ENCODE measurements at regions not wholly inside any gene's neighbourhood (a gene's known extent, or its start where the extent isn't known, plus 50 kb on each side); places are given as distances from the start of the nearest gene placed in this dataset.

DNA sequence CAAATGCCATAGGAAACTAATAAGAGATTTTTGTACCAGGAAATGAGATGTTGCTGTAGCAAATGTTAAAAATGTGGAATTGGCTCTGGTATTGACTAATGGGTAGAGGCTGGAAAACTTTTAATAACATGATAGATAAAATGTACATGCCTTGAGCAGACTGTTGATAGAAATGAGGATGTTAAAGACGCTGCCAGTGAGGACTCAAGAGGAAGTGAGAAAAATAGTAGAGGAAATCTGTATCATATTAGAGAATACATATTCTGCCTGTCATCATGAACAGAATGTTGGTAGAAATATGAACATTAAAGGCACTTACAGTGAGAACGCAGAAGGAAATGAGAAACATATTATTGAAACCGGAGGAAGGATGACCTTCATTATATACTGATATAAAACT lies 577.2 kb upstream of the HTR2C start:
- TF ChIP-seq, protein P1, sequence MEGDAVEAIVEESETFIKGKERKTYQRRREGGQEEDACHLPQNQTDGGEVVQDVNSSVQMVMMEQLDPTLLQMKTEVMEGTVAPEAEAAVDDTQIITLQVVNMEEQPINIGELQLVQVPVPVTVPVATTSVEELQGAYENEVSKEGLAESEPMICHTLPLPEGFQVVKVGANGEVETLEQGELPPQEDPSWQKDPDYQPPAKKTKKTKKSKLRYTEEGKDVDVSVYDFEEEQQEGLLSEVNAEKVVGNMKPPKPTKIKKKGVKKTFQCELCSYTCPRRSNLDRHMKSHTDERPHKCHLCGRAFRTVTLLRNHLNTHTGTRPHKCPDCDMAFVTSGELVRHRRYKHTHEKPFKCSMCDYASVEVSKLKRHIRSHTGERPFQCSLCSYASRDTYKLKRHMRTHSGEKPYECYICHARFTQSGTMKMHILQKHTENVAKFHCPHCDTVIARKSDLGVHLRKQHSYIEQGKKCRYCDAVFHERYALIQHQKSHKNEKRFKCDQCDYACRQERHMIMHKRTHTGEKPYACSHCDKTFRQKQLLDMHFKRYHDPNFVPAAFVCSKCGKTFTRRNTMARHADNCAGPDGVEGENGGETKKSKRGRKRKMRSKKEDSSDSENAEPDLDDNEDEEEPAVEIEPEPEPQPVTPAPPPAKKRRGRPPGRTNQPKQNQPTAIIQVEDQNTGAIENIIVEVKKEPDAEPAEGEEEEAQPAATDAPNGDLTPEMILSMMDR (conservative IDR thresholded peaks at IDR 0.05; ENCODE audit: low read depth, low read length): no peak
- TF ChIP-seq EZH2phosphoT487 (IDR thresholded peaks at IDR 0.05; ENCODE audit: borderline replicate concordance, low read length) (no peak), EZH2 (IDR thresholded peaks at IDR 0.05; ENCODE audit: low read length, unreplicated experiment) (no peak)
